ENCODE measurements at regions not wholly inside any gene's neighbourhood (a gene's known extent, or its start where the extent isn't known, plus 50 kb on each side); places are given as distances from the start of the nearest gene placed in this dataset.

GRCh38 chr9:99537996-99538395 is 283.7 kb upstream of the NR4A3 start:
- no peak for TF ChIP-seq CTCF (IDR thresholded peaks at IDR 0.05)
- Histone ChIP-seq H3K4me1 (ENCODE audit: low read depth) (no peaks in the 10 kb centered on the region), H3K4me3 (no peak overlapping the region), H3K36me3 (ENCODE audit: low read depth) (no peaks in the 10 kb centered on the region), H3K9me3 (no peaks in the 10 kb centered on the region)
- ATAC-seq (no peak), DNase-seq (no peak)
- intact Hi-C loops (cut with DNase I, micrococcal nuclease), result no loop called here

DNA sequence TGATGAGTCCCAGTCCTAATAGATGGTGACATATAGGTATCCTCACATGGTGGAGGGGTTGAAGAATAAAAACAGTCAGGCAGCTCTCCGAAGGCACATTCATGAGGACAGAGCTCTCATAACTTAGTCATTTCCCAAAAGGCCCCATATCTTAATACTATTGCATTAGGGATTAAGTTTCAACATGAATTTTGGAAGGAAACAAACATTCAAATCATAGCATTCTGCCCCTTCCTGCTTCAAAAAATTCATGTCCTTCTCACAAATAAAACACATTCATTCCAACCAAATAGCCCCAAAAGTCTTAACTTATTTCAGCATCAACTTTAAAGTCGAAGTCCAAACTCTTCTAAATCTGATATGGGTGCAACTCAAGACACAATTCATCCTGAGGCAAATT is 277.2 kb upstream of the NR4A3 start:
- intact Hi-C loops (cut with DNase I, micrococcal nuclease), result no loop called here
- no peak for TF ChIP-seq CTCF (IDR thresholded peaks at IDR 0.05)
- ATAC-seq (no peak), DNase-seq (no peak)
- H3K4me1 ChIP-seq (ENCODE audit: low read depth), result no peaks in the 10 kb centered on the region
- no peaks in the 10 kb centered on the region for H3K9me3 ChIP-seq
- no peak overlapping the region for H3K4me3 ChIP-seq
- H3K36me3 ChIP-seq (ENCODE audit: low read depth), result no peaks in the 10 kb centered on the region

DNA sequence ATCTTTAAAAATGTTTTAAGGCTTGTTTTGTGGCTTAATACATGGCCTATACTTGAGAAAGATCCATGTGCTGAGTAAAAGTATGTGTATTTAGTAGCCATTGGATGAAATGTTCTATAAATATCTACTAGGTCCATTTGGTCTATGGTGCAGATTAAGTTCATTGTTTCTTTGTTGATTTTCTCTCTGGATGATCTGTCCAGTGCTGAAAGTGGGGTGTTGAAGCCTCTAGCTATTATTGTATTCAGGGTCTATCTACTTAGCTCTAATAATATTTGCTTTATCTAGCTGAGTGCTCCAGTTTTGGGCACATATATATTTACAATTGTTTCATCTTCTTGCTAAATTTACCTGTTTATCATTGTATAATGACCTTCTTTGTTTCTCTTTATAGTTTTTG is 272.2 kb upstream of the NR4A3 start:
- DNase-seq (no peak), ATAC-seq (no peak)
- Histone ChIP-seq H3K4me1 (ENCODE audit: low read depth) (no peaks in the 10 kb centered on the region), H3K9me3 (no peaks in the 10 kb centered on the region), H3K4me3 (no peak overlapping the region), H3K36me3 (ENCODE audit: low read depth) (no peaks in the 10 kb centered on the region)
- intact Hi-C loops (cut with DNase I, micrococcal nuclease), result no loop called here
- TF ChIP-seq CTCF (IDR thresholded peaks at IDR 0.05), result no peak

DNA sequence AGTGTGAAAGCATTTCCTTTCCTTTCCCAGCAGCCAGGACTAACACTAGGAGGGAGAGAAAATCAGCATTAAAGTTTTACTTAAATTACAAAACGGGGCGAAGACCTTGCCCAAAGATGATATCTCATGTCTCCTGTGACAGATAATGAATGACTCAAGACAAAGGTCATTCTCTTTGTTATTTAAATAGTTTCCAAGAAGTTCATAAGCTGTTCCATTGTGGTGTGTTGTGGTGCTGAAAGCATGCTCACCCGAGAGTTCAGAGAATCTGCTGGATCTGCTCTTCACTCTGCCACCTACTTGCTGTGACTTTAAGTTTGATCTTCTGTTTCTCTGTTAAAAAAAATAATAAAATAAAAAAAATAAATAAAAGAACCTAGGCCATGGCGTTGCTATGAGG is 265.9 kb upstream of the NR4A3 start:
- intact Hi-C loops (cut with DNase I, micrococcal nuclease), result no loop called here
- Histone ChIP-seq H3K36me3 (ENCODE audit: low read depth) (no peaks in the 10 kb centered on the region), H3K4me3 (no peak overlapping the region), H3K9me3 (no peaks in the 10 kb centered on the region), H3K4me1 (ENCODE audit: low read depth) (no peaks in the 10 kb centered on the region)
- DNase-seq (no peak), ATAC-seq (no peak)
- TF ChIP-seq CTCF (IDR thresholded peaks at IDR 0.05), result no peak

DNA sequence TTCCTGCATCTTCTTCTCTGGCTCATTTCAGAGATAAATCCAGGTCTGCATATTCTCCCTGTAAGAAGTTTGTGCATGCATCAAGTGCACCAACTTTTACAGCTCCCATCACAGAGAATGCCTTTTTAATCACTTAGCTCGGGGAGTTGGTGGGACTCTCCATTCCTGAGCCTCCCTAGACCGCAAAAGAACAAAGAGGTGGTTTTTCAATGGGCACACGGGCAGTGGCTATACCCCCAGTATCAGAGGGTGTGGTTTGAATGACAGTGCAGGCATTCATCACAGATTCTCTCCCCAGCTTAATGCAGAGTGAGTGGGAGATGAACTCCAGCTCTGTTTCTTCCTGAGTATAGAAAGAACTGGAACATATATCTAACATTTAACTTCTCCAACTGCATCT is 264.7 kb upstream of the NR4A3 start:
- no peak overlapping the region for H3K4me3 ChIP-seq
- DNase-seq (no peak), ATAC-seq (no peak)
- H3K4me1 ChIP-seq (ENCODE audit: low read depth), result no peaks in the 10 kb centered on the region
- no peak for TF ChIP-seq CTCF (IDR thresholded peaks at IDR 0.05)
- intact Hi-C loops (cut with DNase I, micrococcal nuclease), result no loop called here
- no peaks in the 10 kb centered on the region for H3K9me3 ChIP-seq
- H3K36me3 ChIP-seq (ENCODE audit: low read depth), result no peaks in the 10 kb centered on the region

DNA sequence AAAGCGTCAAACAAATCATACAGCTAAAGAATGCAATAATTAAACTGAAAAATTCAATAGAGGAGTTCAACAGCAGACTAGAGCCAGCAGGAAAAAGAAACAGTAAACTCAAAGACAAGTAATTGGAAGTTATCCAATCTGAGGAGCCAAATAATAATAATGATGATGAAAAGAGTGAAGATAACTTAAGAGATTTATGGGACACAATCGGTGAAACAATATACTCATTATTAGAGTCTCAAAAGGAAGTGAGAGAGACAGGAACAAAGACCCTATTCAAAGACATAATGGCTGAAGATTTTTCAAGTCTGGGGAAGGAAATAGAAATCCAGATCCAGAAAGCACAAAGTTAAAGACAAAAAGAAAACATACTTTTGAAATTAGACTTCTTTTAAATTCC is 263.9 kb upstream of the NR4A3 start:
- Histone ChIP-seq H3K36me3 (ENCODE audit: low read depth) (no peaks in the 10 kb centered on the region), H3K4me1 (ENCODE audit: low read depth) (no peaks in the 10 kb centered on the region), H3K9me3 (no peaks in the 10 kb centered on the region), H3K4me3 (no peak overlapping the region)
- TF ChIP-seq CTCF (IDR thresholded peaks at IDR 0.05), result no peak
- ATAC-seq (no peak), DNase-seq (no peak)
- intact Hi-C loops (cut with DNase I, micrococcal nuclease), result no loop called here
